T-helper 2 cell treated with Interferon-gamma antibody and Interleukin-4, amounts not matched to agents 100 ng/mL and 5 ng/mL, for 36 hours (primary cell): ENCODE measurements at regions not wholly inside any gene's neighbourhood (a gene's known extent, or its start where the extent isn't known, plus 50 kb on each side); places are given as distances from the start of the nearest gene placed in this dataset.

Experiments
- intact Hi-C: fragments of 100-400 bp; cut with micrococcal nuclease; formaldehyde crosslinking; loops from one replicate; pipeline ENCODE4 v1.15.1; 2023

- intact Hi-C loops: no loop called here
Observed at GRCh38 chr4:18531731-18532130, 510.2 kb upstream of the LCORL start.

DNA sequence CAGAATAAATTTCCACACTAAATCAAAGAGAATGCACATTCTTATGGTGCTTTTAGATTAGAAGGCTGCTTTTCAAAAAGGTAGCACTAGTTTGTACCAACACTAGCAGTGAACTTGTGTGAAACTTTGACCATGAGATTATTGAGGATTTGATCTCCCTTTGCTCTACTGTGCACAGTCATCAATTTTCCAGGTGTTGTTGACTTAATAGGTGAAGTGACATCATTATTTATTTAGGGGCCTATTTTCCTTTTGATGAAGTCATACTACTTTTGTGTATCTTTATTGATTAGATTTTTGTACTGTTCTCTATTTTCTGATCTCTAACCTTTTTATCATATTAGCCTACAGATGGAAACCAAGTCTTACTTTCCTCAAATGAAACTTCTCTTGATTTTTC is 507.9 kb upstream of the LCORL start:
- intact Hi-C loops: no loop called here

DNA sequence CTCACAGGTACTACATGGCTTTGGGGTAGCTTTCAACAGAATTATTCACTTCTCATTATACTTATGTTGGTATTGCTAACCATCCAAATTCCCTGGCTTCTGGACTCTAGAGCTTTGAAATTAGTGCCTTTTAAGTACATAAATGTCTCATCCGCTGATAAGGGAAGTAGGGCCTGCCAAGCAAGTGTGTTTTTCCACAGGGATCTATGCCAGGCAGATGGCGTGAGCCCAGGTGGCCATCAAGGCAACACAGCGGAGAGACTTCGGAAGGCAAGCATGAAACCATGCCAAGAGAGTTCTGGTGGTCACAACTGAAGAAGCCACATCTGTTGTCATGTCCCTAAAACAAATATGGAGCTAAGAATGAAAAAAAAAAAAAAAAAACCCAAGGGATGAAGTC is 503.1 kb upstream of the LCORL start:
- intact Hi-C loops: no loop called here

- intact Hi-C loops: no loop called here
Observed at GRCh38 chr4:18518098-18518497, 496.5 kb upstream of the LCORL start.

- intact Hi-C loops: no loop called here
Observed at GRCh38 chr4:18513861-18514260, 492.3 kb upstream of the LCORL start.

DNA sequence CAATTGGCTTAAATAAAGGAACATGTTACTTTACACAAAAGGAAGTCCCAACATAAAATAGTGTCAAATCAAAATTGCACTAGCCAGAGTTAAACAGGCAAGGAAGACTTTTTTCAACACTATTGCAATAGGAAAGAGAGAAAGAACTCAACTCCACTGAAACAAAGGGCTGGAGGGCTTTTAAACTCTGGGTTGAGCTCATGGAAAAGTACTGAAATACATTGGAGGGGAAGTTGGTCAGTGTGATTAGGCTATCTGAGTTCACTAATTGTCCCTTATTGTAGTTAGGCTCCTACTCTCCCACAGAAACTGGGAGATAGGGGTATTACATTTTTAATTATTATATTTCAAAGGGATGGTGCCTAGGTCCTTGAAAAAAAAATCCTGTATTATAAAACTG is 491.2 kb upstream of the LCORL start:
- intact Hi-C loops: no loop called here

GRCh38 chr4:18511727-18512126 is 490.2 kb upstream of the LCORL start:
- intact Hi-C loops: no loop called here

DNA sequence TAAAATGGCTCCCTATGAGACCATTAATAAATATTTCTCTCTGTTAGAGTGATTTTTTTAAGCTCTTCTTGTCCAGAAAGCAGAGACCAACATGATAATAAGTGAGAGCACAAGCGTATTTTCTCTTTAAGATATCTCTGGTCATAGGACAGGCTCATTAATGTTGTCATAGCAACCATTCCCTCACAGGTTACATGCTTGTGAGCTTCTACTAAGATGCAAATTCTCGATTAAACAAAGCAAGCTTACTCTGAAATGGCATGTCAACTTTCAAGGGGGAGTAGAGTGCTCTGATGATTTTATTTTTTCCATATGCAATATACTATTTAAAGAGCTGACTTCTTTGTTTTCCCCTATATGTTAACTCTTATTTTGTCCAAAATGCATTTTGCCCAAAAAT is 487.2 kb upstream of the LCORL start:
- intact Hi-C loops: no loop called here

DNA sequence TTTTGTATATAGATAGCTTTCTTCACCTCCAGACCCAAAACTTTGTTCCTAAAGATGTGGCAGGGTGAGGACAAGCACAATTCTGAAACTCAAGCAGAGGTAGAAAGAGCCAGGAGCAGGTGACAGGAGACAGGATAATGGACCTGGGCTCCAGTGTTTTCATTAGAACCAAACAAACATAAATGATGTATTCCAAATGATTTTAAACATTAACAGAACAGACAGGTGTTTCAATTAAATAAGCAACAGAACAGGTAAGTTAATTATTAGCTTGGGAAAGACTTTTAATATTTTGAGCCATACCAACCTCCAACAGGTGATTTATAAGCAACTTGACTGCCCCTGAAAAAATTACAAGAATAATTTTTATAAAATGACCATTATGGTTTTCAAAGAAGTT is 459.4 kb upstream of the LCORL start:
- intact Hi-C loops: no loop called here

GRCh38 chr4:18480342-18480741 is 458.8 kb upstream of the LCORL start:
- intact Hi-C loops: no loop called here

DNA sequence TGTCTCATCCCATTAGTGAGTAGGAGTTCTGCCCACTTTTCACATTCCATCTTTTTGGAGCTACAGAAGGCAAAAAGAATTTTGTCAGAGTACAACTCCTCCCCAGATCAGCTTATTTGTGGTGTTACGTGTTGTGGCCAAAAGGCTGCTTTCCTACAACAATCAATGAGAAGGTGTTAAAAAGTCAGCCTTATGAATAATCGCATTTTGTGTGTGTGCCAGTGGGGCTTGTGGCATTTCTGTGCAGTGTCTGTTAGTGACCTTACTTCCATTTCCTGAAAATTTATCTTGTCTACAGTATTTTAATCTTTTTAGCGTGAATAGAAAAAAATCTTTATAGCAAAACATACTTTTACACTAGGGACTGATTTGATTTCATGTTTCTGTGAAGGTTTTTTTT is 458.3 kb upstream of the LCORL start:
- intact Hi-C loops: no loop called here

- intact Hi-C loops: no loop called here
Observed at GRCh38 chr4:18463987-18464559, 442.5 kb upstream of the LCORL start.

DNA sequence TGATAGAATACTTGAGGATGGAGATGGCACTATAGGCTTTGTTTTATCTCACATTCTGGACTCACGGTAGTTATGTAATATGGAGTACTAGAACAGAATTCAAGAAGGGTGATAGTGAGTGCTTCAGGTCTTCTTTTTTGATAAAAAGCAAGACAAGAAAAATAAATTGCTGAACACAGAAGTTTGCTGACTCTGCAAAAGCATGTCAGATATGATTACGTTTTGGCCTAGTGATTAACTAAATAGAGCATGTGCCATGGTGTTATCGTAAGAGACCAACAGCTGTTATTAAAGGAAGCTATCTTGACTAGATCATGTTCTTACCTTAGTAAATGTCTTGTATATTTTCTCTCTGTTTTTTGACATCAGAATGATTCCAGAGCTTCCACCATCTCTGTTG is 436.9 kb upstream of the LCORL start:
- intact Hi-C loops: no loop called here

- intact Hi-C loops: no loop called here
Observed at GRCh38 chr4:18454349-18454748, 432.8 kb upstream of the LCORL start.

DNA sequence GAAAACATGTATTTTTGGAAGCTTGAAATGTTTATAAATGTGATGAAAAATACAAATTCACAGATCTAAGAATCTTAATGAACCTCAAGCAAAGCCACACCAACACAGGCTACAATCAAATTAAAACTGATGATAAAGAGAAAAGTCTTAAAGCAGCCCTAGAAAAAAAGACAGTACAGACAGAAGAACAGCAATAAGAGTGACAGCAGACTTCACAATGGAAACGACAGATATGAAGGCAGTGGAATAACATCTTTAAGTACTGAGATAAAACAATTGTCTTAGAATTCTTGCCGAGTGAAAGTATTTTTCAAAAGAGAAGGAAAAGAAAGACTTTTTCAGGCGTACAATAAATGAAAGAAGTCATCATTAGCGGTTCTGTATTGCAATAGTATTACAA is 423.6 kb upstream of the LCORL start:
- intact Hi-C loops: no loop called here

GRCh38 chr4:18444206-18444605 is 422.7 kb upstream of the LCORL start:
- intact Hi-C loops: no loop called here

GRCh38 chr4:18442957-18443356 is 421.4 kb upstream of the LCORL start:
- intact Hi-C loops: no loop called here

DNA sequence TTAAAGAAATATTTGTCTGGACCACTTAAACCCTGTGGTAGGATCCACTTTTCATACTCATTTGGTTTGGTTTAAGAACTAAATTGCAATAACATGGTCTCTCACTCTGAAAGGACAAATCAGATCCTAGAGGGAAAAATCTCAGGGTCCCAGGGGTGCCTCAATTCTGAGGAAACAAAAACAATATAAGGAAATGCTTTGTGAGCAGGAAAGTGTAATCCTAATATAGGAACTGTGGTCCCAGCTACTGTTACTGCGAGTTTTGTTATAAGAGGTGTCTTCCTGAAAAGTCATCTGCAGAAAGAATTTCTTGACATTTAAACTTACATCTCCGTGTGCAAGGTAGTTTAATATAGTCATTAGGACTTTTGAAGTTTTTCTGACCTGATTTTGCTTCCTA is 420.1 kb upstream of the LCORL start:
- intact Hi-C loops: no loop called here

- intact Hi-C loops: no loop called here
Observed at GRCh38 chr4:18441203-18441590, 419.6 kb upstream of the LCORL start.

- intact Hi-C loops: no loop called here
Observed at GRCh38 chr4:18440527-18441202, 419.1 kb upstream of the LCORL start.

DNA sequence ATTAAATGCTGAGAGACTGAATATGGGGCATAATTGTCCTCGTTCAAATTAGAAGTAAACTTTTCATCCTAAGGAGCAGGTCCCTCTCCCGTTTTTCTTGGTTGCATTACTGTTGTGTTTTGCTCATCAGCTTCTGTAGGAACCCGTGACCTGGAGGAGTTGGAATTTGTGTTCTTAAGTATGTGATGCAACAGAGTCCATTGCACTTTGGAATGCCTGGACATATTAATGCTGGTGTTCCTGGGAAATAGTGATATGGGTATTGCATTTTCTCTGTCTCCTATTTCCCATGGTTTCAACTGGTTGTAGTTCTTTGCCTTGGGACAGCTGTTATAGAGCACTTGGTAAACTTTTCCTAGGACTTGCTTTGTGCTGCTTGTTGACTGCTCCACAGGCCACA is 417.8 kb upstream of the LCORL start:
- intact Hi-C loops: no loop called here

DNA sequence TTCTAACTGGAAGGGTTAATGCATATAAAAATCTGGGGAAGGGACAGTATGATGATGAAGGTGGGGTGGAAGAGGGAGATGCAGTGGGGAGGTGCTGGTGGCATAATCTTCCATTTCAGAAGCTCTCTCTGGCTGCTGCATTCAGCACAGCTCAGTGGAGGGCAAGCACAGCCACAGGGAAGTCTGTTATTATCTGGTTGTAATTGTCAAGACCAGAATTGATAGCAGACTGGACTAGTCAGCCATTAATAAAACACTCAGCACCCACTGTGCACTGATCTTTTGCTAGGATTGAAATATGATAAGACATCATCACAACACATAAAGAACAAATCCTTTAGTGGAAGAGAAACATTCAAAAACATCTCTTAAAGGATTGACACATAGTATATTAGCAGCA is 414.2 kb upstream of the LCORL start:
- intact Hi-C loops: no loop called here

- intact Hi-C loops: no loop called here
Observed at GRCh38 chr4:18422685-18423084, 401.1 kb upstream of the LCORL start.

- intact Hi-C loops: no loop called here
Observed at GRCh38 chr4:18421519-18421918, 400.0 kb upstream of the LCORL start.
